Loucy (cell line): ENCODE measurements at regions not wholly inside any gene's neighbourhood (a gene's known extent, or its start where the extent isn't known, plus 50 kb on each side); places are given as distances from the start of the nearest gene placed in this dataset.

Source experiments
- CTCF ChIP-seq: fragments of 200-600 bp; sonication (generic); conservative IDR thresholded peaks from 2 replicates; pipeline ENCODE4 v1.5.1; 2014; ENCODE audit warnings: mild to moderate bottlenecking, antibody characterized with exemption, low read length
- EZH2phosphoT487 ChIP-seq: fragments of 200-600 bp; IDR thresholded peaks from 2 replicates; pipeline ENCODE4 v1.6.1; 2018; ENCODE audit warnings: antibody characterized with exemption, mild to moderate bottlenecking, moderate library complexity, borderline replicate concordance

GRCh38 chr6:129921169-129921817 lies 60.2 kb upstream of the TMEM244 start:
- TF ChIP-seq CTCF: no peak
- TF ChIP-seq EZH2phosphoT487: no peak
